Keratinocyte (primary cell): ENCODE measurements at regions not wholly inside any gene's neighbourhood (a gene's known extent, or its start where the extent isn't known, plus 50 kb on each side); places are given as distances from the start of the nearest gene placed in this dataset.

Experiments used
- DNase-seq: peaks from one replicate; pipeline ENCODE4 v3.0.0-alpha.2; 2011; ENCODE audit warnings: low read depth, missing footprints, low spot score
- FAIRE-seq: peaks from 2 replicates; lab custom pipeline; 2011; peaks lifted over from hg19 to GRCh38; lab: Jason Lieb, UNC
- H2AFZ ChIP-seq: 2 replicates; pipeline ENCODE4 v1.6.0; 2012; ENCODE audit warnings: low read length, control low read depth, inconsistent platforms; ENCODE audit not compliant: control insufficient read depth
- H3K27ac ChIP-seq: 2 replicates; pipeline ENCODE4 v1.5.1; 2011; ENCODE audit warnings: low read length; ENCODE audit not compliant: control insufficient read depth, insufficient read depth
- H3K27me3 ChIP-seq: 3 replicates; pipeline ENCODE4 v1.6.0; 2011; ENCODE audit warnings: low read length; ENCODE audit not compliant: control insufficient read depth, insufficient read depth; ENCODE audit errors: extremely low read depth
- H3K36me3 ChIP-seq, 2 experiments: 2 replicates in 1 of 2; 3 replicates in 1 of 2; pipeline ENCODE4 v1.5.1; 2011; ENCODE audit warnings: low read length in 2 of 2, mild to moderate bottlenecking in 1 of 2; ENCODE audit not compliant: control insufficient read depth in 2 of 2, insufficient read depth in 2 of 2; ENCODE audit errors: extremely low read depth in 1 of 2
- H3K4me1 ChIP-seq: 3 replicates; pipeline ENCODE4 v1.5.1; 2011; ENCODE audit warnings: low read length; ENCODE audit not compliant: control insufficient read depth, insufficient read depth; ENCODE audit errors: extremely low read depth
- H3K4me2 ChIP-seq: 3 replicates; pipeline ENCODE4 v1.6.0; 2011; ENCODE audit warnings: low read depth, low read length; ENCODE audit not compliant: control insufficient read depth, insufficient read depth; ENCODE audit errors: extremely low read depth
- H3K4me3 ChIP-seq, 3 experiments: fragments of 200-600 bp in 1 of 3; sonication (generic) in 1 of 3; 2 replicates in 2 of 3; 3 replicates in 1 of 3; pipeline ENCODE4 v1.5.1; 2011 to 2016; ENCODE audit warnings: low read length in 3 of 3, mild to moderate bottlenecking in 3 of 3, control low read depth in 2 of 3, inconsistent platforms in 1 of 3, low read depth in 1 of 3, mixed read lengths in 1 of 3, mixed run types in 1 of 3, moderate library complexity in 1 of 3; ENCODE audit not compliant: control insufficient read depth in 2 of 3, insufficient read depth in 2 of 3; ENCODE audit errors: extremely low read depth in 1 of 3
- H3K79me2 ChIP-seq: 2 replicates; pipeline ENCODE4 v1.6.0; 2012; ENCODE audit warnings: low read length; ENCODE audit not compliant: control insufficient read depth, insufficient read depth
- H3K9ac ChIP-seq: 3 replicates; pipeline ENCODE4 v1.6.0; 2011; ENCODE audit warnings: low read length; ENCODE audit not compliant: control insufficient read depth, insufficient read depth; ENCODE audit errors: extremely low read depth
- H3K9me1 ChIP-seq: 3 replicates; pipeline ENCODE4 v1.6.0; 2011; ENCODE audit warnings: low read length; ENCODE audit not compliant: control insufficient read depth, insufficient read depth; ENCODE audit errors: extremely low read depth
- H3K9me3 ChIP-seq: 2 replicates; pipeline ENCODE4 v1.5.1; 2012; ENCODE audit warnings: low read depth, low read length; ENCODE audit not compliant: control insufficient read depth
- H4K20me1 ChIP-seq: 3 replicates; pipeline ENCODE4 v1.6.0; 2011; ENCODE audit warnings: low read length; ENCODE audit not compliant: control insufficient read depth, insufficient read depth; ENCODE audit errors: extremely low read depth
- CTCF ChIP-seq, 3 experiments: IDR thresholded peaks in 1 of 3; conservative IDR thresholded peaks in 1 of 3; optimal IDR thresholded peaks in 1 of 3; 2 replicates in 2 of 3; 3 replicates in 1 of 3; pipeline versions ENCODE3 to v1.5.1; 2011; ENCODE audit warnings: low read length in 3 of 3, mild to moderate bottlenecking in 3 of 3, moderate library complexity in 2 of 3, control low read depth in 1 of 3, inconsistent platforms in 1 of 3; ENCODE audit not compliant: insufficient read depth in 2 of 3; ENCODE audit errors: extremely low read depth in 1 of 3
- EZH2 ChIP-seq: IDR thresholded peaks from one replicate; pipeline ENCODE4 v1.6.1; 2012; ENCODE audit warnings: inconsistent platforms, mild to moderate bottlenecking, low read length, moderate library complexity
- dilution Hi-C: fragments of 300-500 bp; cut with MboI; formaldehyde crosslinking; loops from one replicate; pipeline ENCODE4 v1.7.0; 2020; ENCODE audit warnings: low sequenced_read_pairs; ENCODE audit not compliant: extremely low pct_ligation_motif_present

DNA sequence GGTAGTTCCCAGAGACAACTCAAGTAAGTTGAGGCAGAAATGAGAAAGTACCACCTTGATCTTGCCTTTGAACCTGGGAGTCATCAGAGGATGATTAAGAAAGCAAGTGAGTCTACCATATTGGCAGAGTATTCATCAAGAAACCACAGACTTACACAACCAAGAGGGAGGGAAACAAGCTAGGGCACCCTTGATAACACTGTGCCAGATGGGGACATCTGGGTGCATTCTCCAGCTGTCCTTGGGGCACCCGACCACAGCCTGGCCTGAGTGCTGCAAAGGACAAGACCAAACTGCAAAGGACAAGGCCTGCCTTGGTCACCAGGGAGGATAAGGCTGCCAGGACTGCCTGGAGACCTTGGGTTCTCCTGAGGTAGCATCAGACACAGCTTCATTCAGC lies 553.6 kb downstream of the EPHB1 start:
- FAIRE-seq (no peak), DNase-seq (no peak)
- H3K4me3 ChIP-seq: no peak overlapping the region
- H3K79me2 ChIP-seq: no peaks in the 10 kb centered on the region
- H3K9me3 ChIP-seq: no peaks in the 10 kb centered on the region
- TF ChIP-seq CTCF (optimal IDR thresholded peaks at IDR 0.05 in 1 of 3, IDR thresholded peaks at IDR 0.05 in 1 of 3, conservative IDR thresholded peaks at IDR 0.05 in 1 of 3; ENCODE audit: extremely low read depth in 1 of 3, insufficient read depth in 2 of 3, low read length in 3 of 3): no peak
- no peak for TF ChIP-seq EZH2
- no peaks in the 10 kb centered on the region for H3K36me3 ChIP-seq
- no peaks in the 10 kb centered on the region for H3K4me1 ChIP-seq
- no peaks in the 10 kb centered on the region for H4K20me1 ChIP-seq
- H3K27me3 ChIP-seq: no peaks in the 10 kb centered on the region
- H2AFZ ChIP-seq: no peak overlapping the region
- no peak overlapping the region for H3K4me2 ChIP-seq
- no peak overlapping the region for H3K9ac ChIP-seq
- dilution Hi-C loops: no loop called here
- H3K9me1 ChIP-seq: no peaks in the 10 kb centered on the region
- no peak overlapping the region for H3K27ac ChIP-seq

GRCh38 chr3:135349254-135349948 lies 554.3 kb downstream of the EPHB1 start:
- no peak for DNase-seq
- Histone ChIP-seq H3K4me2 (no peak overlapping the region), H2AFZ (no peak overlapping the region)

More at GRCh38 chr3:135349254-135349948, 554.3 kb downstream of the EPHB1 start:
- no peaks in the 10 kb centered on the region for H3K27me3 ChIP-seq
- no peaks in the 10 kb centered on the region for H3K79me2 ChIP-seq
- H4K20me1 ChIP-seq: no peaks in the 10 kb centered on the region
- H3K27ac ChIP-seq: no peak overlapping the region
- no peak overlapping the region for H3K9ac ChIP-seq
- dilution Hi-C loops: no loop called here
- no peaks in the 10 kb centered on the region for H3K36me3 ChIP-seq
- TF ChIP-seq CTCF (optimal IDR thresholded peaks at IDR 0.05 in 1 of 3, IDR thresholded peaks at IDR 0.05 in 1 of 3, conservative IDR thresholded peaks at IDR 0.05 in 1 of 3; ENCODE audit: extremely low read depth in 1 of 3, insufficient read depth in 2 of 3, low read length in 3 of 3) (no peak), EZH2 (no peak)
- FAIRE-seq: no peak
- H3K9me3 ChIP-seq: no peaks in the 10 kb centered on the region
- no peak overlapping the region for H3K4me3 ChIP-seq
- no peaks in the 10 kb centered on the region for H3K9me1 ChIP-seq
- H3K4me1 ChIP-seq: no peaks in the 10 kb centered on the region
